ENCODE measurements at regions not wholly inside any gene's neighbourhood (a gene's known extent, or its start where the extent isn't known, plus 50 kb on each side); places are given as distances from the start of the nearest gene placed in this dataset.
"Not testable (repeated sequence)": the region's sequence is repeated elsewhere in the genome, so short reads cannot be mapped to it uniquely, and the experiment has no call there.

- no peak for DNase-seq
Measured at GRCh38 chr3:144549166-144549565, 577.5 kb downstream of the DIPK2A start.

DNA sequence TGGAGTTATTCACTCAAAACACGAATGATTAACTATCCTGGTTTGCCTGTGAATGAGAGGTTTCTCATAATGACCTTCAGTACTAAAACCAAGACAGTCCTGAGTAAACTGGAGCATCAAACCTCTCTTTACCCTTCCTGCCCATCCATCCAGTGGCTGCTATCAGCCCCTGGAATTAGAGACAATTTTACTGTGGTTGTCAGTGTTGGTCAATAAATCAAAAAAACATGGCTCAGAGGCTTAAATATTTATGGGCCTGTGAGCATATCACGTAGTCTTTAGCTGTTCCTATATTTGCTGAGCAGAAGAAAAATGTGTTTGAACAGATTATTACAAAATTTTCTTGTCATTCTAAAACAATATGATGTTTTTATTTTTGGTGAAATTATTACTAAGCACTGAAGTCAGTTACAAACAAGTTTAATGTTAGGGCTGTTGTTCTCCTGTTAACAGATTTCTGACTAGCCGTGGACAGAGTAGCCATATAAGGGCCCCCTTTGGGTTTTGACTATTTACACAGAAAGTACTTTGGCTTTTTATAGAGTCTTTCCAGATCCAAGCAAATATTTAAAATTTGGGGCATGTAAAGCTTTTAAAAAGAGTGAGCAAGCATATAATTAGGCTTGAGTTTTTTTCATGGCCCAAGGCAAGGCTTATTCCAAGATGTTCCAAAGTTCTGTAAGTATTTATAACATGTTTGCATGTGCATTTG lies 580.9 kb downstream of the DIPK2A start:
- no peak for DNase-seq

GRCh38 chr3:144553301-144553700 lies 581.7 kb downstream of the DIPK2A start:
- no peak for DNase-seq

- DNase-seq = no peak
Measured at GRCh38 chr3:144554889-144555288, 583.3 kb downstream of the DIPK2A start.

DNA sequence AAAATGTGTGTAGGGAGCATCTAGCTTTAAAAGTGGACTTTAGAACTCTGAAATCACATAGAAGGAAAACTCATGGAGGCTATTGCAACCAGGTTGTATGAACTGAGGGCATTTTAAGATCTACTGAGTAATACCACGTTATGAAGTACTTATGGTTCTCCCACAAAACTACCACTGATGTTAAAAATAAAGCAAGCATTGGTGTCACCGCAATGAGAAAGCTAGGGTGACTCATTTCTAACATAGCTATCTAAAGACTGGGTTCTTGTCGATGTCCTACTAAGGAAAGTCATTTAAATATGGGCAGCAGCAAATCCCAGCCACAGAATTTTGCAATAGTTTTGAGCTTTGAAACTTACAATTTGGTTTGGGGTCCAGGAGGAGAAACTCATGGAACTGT lies 584.8 kb downstream of the DIPK2A start:
- no peak for DNase-seq

- DNase-seq = no peak
Measured at GRCh38 chr3:144557515-144557914, 585.9 kb downstream of the DIPK2A start.

DNA sequence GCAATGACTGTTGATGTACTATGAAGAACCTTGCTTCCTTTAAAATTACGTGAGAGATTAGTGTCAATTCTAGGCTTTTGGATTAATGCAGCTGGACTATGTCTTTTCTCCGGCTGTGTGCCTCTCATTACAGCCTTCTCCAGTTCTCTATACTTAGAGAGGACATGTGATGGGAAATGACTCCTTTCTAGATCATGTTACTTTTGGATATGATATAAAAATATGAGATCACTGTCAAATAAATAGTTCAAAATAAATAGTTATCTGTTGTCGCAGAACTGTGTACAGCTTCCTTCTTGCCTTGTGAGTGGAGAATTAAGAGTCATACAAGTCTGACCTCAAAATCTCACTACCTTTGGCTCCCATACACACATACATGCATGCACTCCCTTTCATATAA lies 592.4 kb downstream of the DIPK2A start:
- no peak for DNase-seq

DNA sequence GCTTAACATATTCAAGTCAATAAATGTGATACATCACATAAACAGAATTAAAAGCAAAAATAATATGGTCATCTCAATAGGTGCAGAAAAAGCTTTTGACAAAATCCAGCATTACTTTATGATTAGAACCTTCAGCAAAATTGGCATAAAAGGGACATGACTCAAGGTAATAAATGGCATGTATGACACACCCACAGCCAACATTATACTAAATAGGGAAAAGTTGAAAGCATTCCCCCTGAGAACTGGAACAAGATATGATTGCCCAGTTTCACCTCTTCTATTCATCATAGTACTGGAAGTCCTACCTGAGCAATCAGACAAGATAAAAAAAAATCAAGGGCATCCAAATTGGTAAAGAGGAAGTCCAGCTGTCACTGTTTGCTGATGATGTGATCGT lies 594.7 kb downstream of the DIPK2A start:
- no peak for DNase-seq

GRCh38 chr3:144569651-144570050 lies 598.0 kb downstream of the DIPK2A start:
- no peak for DNase-seq

DNA sequence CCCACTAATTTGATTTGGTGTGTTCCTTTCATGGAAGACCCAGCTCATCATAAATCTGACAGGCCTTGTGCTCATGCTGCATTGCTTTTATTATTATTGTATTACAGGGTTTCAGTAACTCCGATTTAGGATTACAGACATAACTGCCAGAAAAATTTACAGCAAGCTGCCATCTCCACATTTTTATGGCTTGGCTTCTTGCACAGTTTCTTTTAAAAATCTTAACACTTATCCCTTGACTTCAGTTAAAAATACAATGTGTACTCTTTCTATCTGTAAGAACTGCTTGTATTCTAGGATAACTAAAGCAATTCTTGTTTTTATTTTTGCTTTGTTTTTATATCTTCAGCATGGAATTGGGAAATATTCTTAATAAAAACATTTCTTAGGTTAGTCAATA lies 612.2 kb downstream of the DIPK2A start:
- DNase-seq = no peak

GRCh38 chr3:144585408-144585807 lies 613.8 kb downstream of the DIPK2A start:
- no peak for DNase-seq

DNA sequence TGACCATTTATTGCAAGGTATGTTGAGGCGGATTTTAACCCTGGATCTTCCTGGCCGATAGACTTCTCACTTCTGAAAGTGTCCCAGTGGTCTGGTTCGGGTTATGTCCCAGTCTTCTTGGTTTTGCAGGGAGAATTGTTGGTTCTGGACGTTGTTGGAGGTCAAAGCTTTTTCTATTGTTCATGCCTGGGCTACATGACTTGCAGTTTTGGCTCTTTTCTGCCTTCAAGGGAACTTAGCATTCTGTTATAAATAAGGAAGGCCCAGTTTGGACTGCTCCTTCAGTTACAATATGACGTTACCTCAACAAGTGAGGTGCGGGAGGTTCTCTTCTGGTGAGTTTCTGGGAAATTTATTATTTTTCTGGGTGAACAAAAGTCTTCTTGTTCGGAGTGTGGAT lies 614.3 kb downstream of the DIPK2A start:
- DNase-seq = no peak

DNA sequence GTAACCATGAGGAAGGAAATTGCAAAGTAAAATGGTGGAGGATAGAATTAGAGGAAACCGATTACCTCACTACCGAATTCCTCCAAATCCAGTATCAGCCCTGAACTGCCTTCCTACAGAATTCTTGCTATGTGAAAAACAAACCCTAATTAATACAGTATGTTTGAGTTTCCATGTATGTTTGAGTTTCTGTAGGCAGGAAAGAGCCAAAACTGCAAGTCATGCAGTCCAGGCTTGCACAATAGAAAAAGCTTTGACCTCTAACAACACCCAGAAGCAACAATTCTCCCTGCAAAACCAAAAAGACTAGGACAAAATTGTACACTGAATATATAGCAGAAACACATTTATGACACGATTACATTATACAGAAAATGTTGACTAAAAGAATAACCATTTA lies 614.8 kb downstream of the DIPK2A start:
- no peak for DNase-seq

DNA sequence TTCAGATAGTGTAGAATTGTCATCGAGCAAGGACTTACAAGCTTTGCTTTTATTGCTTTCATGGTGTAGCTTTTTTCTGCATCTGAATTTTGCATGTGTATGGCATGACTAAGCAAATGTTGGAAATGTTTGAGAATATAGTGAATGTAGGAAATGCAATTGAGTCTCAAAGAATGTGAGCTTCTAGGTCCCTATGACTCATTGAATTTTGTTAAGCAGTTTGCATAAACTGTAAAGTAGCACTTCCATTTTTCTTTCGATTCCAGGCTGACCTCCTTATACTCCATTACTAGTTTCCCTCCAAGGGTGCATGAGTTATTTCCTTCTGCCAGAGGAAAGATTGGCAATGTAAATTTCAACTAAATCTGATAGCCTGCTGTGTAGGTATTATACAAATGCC lies 619.2 kb downstream of the DIPK2A start:
- DNase-seq = no peak

DNA sequence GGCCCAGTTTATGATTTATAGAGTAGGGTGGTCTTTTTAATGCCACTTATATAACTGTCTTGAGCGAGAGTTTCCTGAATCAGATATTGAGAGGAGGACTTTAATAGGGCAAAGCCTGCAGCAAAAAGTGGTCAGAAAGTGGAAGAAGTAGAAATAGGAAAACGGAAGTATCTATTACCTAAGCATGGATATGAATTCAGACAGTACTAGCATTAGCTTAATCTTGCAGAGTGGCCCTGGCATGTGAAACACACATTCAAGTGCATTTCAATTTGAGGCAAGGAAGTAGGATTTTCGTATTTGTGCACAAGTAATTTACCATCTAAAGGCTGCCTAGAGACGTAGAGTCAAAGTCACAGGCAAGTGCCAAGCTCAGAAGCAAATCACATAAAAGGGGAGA lies 622.3 kb downstream of the DIPK2A start:
- DNase-seq = no peak

GRCh38 chr3:144620236-144620635 lies 648.6 kb downstream of the DIPK2A start:
- not testable (repeated sequence) for DNase-seq

DNA sequence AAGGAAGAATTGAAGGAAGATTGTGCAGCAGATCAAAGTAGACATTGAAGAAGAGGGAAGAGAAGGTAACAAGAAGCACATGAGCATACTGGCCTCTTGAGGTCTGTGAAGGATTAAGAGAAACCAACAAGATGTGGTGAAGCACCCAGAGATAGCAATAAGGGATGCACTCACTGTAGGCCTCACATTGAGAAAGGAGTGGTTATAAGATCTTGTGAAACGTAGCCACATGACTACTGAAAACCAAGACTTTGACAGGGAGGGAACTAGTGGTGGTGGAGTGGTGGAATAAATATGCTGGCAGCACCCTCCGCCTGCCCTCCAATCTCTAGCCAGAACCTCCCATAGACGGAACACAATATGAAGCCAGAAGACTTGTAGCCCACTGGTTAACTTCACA lies 651.2 kb downstream of the DIPK2A start:
- no peak for DNase-seq

DNA sequence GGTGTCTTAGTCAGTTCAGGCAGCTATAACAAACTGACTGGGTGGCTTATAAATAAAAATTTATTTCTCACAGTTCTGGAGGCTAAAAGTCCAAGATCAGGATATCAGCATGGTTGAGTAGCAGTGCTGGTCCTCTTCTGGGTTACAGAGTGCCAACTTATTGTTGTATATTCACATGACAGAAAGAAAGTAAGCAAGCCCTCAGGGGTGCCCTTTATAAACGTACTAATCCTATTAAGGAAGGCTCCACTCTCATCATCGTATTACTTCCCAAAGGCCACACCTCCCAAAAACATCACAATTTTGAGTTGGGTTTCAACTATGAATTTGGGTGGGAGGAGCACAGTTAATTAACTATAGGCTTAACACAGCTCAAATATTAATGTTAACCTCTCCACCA lies 653.0 kb downstream of the DIPK2A start:
- DNase-seq = no peak

GRCh38 chr3:144626835-144627234 lies 655.2 kb downstream of the DIPK2A start:
- DNase-seq = no peak

DNA sequence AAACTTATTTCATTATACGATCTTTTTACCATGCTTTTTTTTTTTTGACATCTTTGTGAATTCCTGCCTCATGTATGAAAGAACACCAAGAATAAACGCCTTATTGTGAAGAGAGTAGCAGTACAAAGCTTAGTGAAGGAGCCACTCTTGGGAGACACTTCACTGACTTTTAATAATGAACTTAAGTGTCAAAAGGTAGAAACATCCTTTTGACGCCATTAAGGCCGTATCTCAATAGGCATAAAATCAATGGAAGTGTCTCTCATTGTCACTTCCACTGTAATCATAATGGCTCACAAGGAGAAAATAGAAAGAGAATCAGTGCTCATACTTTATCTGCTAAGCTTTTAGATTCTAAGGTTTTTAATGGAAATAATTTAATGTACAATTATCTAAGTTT lies 657.8 kb downstream of the DIPK2A start:
- DNase-seq = no peak

- no peak for DNase-seq
Measured at GRCh38 chr3:144636833-144637232, 665.2 kb downstream of the DIPK2A start.

- no peak for DNase-seq
Measured at GRCh38 chr3:144638009-144638408, 666.4 kb downstream of the DIPK2A start.

- DNase-seq = no peak
Measured at GRCh38 chr3:144643771-144644198, 672.2 kb downstream of the DIPK2A start.

DNA sequence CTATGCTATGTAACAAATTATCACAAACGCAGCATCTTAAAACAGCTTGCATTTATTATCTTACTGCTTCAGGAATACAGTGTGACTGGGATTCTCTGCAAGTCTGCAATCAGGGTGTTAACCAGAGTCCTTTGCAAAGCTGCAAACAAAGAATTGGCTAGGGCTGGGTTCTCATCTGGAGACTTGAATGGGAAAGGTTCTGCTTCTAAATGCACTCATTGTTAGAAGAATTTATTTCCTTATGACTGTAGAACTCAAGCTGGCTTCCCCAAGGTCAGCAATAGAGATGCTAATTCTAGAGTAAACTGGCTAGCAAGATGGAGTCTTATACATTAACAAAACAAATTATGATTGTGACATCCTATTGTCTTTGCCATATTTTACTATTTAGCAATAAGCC lies 673.7 kb downstream of the DIPK2A start:
- no peak for DNase-seq

- no peak for DNase-seq
Measured at GRCh38 chr3:144650380-144650779, 678.8 kb downstream of the DIPK2A start.
